ENCODE measurements at regions not wholly inside any gene's neighbourhood (a gene's known extent, or its start where the extent isn't known, plus 50 kb on each side); places are given as distances from the start of the nearest gene placed in this dataset.

GRCh38 chr10:2410049-2410448 is 657.3 kb upstream of the PFKP start:
- Histone ChIP-seq H3K4me1 (no peaks in the 10 kb centered on the region), H3K4me3 (no peak overlapping the region), H3K27me3 (peaks cover 7% of the 10 kb centered on the region), H3K27ac (no peak overlapping the region), H3K36me3 (no peaks in the 10 kb centered on the region), H3K9me3 (no peaks in the 10 kb centered on the region)
- no peak for TF ChIP-seq CTCF (IDR thresholded peaks at IDR 0.05)
- WGBS, 2 donors (ENCODE audit: low coverage in 1 of 2): 79 to 93% methylated on average over 3 of the region's 4 CpGs
- no peak for ATAC-seq

- WGBS, 2 donors (ENCODE audit: low coverage in 1 of 2): 7 to 27% methylated on average over 7 of the region's 7 CpGs
- Histone ChIP-seq H3K27ac (no peak overlapping the region), H3K4me3 (no peak overlapping the region), H3K27me3 (peaks cover 30% of the 10 kb centered on the region), H3K4me1 (no peaks in the 10 kb centered on the region), H3K36me3 (no peaks in the 10 kb centered on the region), H3K9me3 (no peaks in the 10 kb centered on the region)
- no peak for TF ChIP-seq EP300 (IDR thresholded peaks at IDR 0.05)
- no peak for ATAC-seq
These were observed 664.1 kb upstream of the ADARB2 start for GRCh38 chr10:2401459-2401858.

GRCh38 chr10:2399482-2399881 is 662.2 kb upstream of the ADARB2 start:
- Histone ChIP-seq H3K27ac (no peak overlapping the region), H3K27me3 (peaks cover 23% of the 10 kb centered on the region), H3K4me3 (no peak overlapping the region), H3K4me1 (no peaks in the 10 kb centered on the region), H3K9me3 (no peaks in the 10 kb centered on the region), H3K36me3 (no peaks in the 10 kb centered on the region)
- ATAC-seq: no peak
- WGBS, 2 donors (ENCODE audit: low coverage in 1 of 2): 72% methylated on average over 4 of the region's 4 CpGs
- no peak for TF ChIP-seq CTCF (IDR thresholded peaks at IDR 0.05)
- TF ChIP-seq EP300 (IDR thresholded peaks at IDR 0.05): no peak
- no peak for TF ChIP-seq POLR2AphosphoS5 (IDR thresholded peaks at IDR 0.05)

GRCh38 chr10:2392145-2392812 is 655.0 kb upstream of the ADARB2 start:
- no peak for ATAC-seq
- H3K4me1 ChIP-seq: no peaks in the 10 kb centered on the region
- peaks cover 15% of the 10 kb centered on the region for H3K27me3 ChIP-seq
- no peaks in the 10 kb centered on the region for H3K9me3 ChIP-seq
- no peak for TF ChIP-seq CTCF (IDR thresholded peaks at IDR 0.05)
- no peak overlapping the region for H3K27ac ChIP-seq
- no peaks in the 10 kb centered on the region for H3K36me3 ChIP-seq
- H3K4me3 ChIP-seq: no peak overlapping the region
- 25 to 38% methylated on average over 4 to 5 of the region's 6 CpGs for WGBS, 2 donors (ENCODE audit: low coverage in 1 of 2)

- TF ChIP-seq POLR2A (IDR thresholded peaks at IDR 0.05): no peak
- no peak for TF ChIP-seq CTCF (IDR thresholded peaks at IDR 0.05)
- no peak for TF ChIP-seq EP300 (IDR thresholded peaks at IDR 0.05)
- no peak for TF ChIP-seq POLR2AphosphoS5 (IDR thresholded peaks at IDR 0.05)
- peaks cover 6% of the 10 kb centered on the region for H3K27me3 ChIP-seq
- no peak overlapping the region for H3K4me3 ChIP-seq
- no peaks in the 10 kb centered on the region for H3K36me3 ChIP-seq
- no peaks in the 10 kb centered on the region for H3K9me3 ChIP-seq
- H3K27ac ChIP-seq: no peak overlapping the region
- H3K4me1 ChIP-seq: no peaks in the 10 kb centered on the region
- WGBS, 2 donors (ENCODE audit: low coverage in 1 of 2): 58 to 70% methylated on average over 3 of the region's 3 CpGs
- no peak for ATAC-seq
These were observed 650.3 kb upstream of the ADARB2 start for GRCh38 chr10:2387672-2388071.
